ENCODE measurements at regions not wholly inside any gene's neighbourhood (a gene's known extent, or its start where the extent isn't known, plus 50 kb on each side); places are given as distances from the start of the nearest gene placed in this dataset.

DNA sequence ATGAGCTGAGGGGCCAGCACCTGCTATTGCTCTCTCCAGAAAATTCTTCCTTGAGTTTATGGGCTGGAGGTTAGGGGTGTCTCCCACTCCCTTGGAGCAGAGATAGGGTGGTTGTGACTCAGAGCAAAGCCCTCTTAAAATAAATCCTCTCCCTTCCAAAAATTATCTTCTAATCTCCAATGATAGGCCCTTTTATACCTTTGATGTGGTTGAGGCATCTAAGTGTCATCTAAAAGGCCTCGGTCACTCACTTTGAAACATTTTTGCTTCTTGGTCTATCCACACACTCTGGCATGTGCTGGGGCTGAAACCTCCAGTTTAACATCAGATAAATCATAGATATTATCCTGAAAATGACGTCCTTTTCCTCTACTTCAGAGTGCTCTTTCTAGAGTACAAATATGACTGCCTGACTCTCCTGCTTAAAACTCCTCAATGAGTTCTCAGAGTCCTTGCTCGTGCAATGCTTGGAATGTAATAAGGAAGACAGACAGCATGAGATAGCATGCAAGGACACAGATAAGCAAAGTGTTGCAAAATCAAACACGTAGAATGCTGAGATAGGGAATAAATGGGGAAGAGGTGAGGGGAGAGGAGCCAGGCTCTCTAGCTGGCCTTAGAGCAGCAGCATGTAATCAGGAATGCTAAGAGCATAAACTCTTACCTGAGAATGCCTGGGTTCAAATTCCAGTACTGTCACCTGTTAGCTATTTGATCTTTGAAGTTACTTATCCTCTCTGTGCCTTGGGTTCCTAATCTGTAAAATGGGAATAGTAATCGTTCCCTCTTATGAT lies 374.1 kb upstream of the CITED2 start:
- TF ChIP-seq, protein P1, sequence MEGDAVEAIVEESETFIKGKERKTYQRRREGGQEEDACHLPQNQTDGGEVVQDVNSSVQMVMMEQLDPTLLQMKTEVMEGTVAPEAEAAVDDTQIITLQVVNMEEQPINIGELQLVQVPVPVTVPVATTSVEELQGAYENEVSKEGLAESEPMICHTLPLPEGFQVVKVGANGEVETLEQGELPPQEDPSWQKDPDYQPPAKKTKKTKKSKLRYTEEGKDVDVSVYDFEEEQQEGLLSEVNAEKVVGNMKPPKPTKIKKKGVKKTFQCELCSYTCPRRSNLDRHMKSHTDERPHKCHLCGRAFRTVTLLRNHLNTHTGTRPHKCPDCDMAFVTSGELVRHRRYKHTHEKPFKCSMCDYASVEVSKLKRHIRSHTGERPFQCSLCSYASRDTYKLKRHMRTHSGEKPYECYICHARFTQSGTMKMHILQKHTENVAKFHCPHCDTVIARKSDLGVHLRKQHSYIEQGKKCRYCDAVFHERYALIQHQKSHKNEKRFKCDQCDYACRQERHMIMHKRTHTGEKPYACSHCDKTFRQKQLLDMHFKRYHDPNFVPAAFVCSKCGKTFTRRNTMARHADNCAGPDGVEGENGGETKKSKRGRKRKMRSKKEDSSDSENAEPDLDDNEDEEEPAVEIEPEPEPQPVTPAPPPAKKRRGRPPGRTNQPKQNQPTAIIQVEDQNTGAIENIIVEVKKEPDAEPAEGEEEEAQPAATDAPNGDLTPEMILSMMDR (IDR thresholded peaks at IDR 0.05), result no peak
- no peak for DNase-seq
- Mint-ChIP-seq H3K27ac (peak overlapping the region; percentile 66), H3K4me1 (ENCODE audit: low read depth) (peaks cover 93% of the 10 kb centered on the region), H3K36me3 (ENCODE audit: low read depth) (peaks cover 16% of the 10 kb centered on the region; the same call in 1 of the 2 replicates), H3K27me3 (ENCODE audit: insufficient read depth) (no peaks in the 10 kb centered on the region), H3K9me3 (no peaks in the 10 kb centered on the region), H3K4me3 (no peak overlapping the region)

DNA sequence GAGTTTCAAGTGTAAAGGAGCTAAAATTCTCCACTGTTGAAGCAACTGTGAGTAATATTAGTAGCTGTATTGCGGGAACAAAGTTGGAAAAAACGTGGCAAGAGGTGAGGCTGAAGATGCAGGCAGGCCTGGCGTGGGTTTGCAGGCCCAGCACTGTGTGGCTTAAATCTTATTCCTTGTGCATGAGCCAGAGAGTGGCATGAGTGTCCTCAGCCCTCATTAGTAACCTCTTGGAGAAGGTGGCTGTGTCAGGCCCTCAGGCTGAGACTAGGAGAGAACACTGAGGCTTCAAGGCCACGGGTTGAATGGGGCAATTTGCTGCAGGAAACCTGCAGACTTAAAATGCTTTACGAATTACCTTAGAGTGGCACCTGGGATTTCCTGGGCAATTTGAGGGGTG lies 372.7 kb upstream of the CITED2 start:
- no peaks in the 10 kb centered on the region for H3K9me3 Mint-ChIP-seq
- peaks cover 20% of the 10 kb centered on the region for H3K36me3 Mint-ChIP-seq (ENCODE audit: low read depth)
- H3K27me3 Mint-ChIP-seq (ENCODE audit: insufficient read depth), result no peaks in the 10 kb centered on the region
- no peak overlapping the region for H3K4me3 Mint-ChIP-seq
- TF ChIP-seq, protein P1 (IDR thresholded peaks at IDR 0.05), result no peak
- no peak for DNase-seq
- H3K4me1 Mint-ChIP-seq (ENCODE audit: low read depth), result peaks cover 93% of the 10 kb centered on the region
- no peak overlapping the region for H3K27ac Mint-ChIP-seq

DNA sequence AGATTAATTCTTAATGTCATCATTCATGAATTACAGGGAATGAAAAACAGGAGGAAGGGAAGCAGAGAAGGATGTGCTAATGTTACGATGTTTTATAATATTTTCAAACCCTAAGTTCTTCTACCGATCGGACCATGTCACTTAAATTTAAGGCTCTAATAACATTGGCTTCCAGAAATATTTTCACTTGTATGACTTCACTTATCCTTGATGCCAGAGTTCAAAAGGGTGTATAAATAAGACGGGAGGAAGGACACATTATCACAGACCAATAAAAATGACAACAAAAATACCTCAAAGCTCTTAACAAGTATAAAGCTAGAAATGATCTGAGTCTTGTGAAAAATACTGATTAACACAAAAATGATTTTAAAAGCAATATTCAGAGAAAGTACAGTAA lies 370.4 kb upstream of the CITED2 start:
- peaks cover 21% of the 10 kb centered on the region for H3K36me3 Mint-ChIP-seq (ENCODE audit: low read depth)
- peaks cover 81% of the 10 kb centered on the region for H3K4me1 Mint-ChIP-seq (ENCODE audit: low read depth)
- H3K4me3 Mint-ChIP-seq, result peak overlapping the region; percentile 55
- H3K27ac Mint-ChIP-seq, result peak overlapping the region; percentile 81
- no peaks in the 10 kb centered on the region for H3K9me3 Mint-ChIP-seq
- no peak for DNase-seq
- H3K27me3 Mint-ChIP-seq (ENCODE audit: insufficient read depth), result no peaks in the 10 kb centered on the region
- TF ChIP-seq, protein P1 (IDR thresholded peaks at IDR 0.05), result no peak

DNA sequence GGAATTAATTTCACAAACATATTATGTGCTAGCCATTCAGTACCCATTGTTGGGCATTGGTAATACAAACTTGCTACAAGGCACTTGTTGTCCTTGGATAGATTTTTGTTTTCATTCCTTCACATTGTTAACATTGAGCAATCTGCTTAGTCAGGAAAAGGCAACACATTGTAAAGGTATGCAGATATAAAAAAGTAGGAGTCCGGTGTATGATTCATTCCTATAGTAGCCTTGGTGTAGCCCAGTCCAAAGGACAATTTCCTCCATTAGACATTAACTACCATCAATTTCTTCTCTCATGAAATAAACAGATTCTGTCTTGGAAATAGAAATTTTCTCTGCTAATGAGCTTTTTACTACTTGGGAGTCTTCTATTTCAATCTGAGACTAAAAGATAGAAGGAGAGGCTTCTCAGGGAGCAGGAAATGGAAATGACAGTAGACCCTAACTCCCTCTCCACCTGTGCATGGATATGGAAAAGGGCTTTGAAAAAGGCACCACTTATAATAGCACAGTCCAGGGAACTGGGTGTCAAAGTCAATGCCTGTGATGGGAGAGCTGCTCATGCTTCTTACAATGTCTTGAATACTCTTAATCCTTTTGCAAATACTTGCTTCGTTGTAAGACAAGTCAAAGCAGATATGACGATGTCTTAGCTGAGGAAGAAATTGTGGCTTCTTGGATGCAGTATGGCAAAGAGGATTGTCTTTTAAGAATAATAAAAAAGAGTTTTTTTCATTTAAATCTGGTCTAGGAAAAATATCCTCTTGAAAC lies 369.4 kb upstream of the CITED2 start:
- Mint-ChIP-seq H3K4me3 (no peak overlapping the region), H3K36me3 (ENCODE audit: low read depth) (peaks cover 21% of the 10 kb centered on the region), H3K4me1 (ENCODE audit: low read depth) (peaks cover 77% of the 10 kb centered on the region), H3K9me3 (no peaks in the 10 kb centered on the region), H3K27ac (peak overlapping the region; percentile 81), H3K27me3 (ENCODE audit: insufficient read depth) (no peaks in the 10 kb centered on the region)
- TF ChIP-seq, protein P1 (IDR thresholded peaks at IDR 0.05), result no peak
- DNase-seq, result peak; percentile 95

DNA sequence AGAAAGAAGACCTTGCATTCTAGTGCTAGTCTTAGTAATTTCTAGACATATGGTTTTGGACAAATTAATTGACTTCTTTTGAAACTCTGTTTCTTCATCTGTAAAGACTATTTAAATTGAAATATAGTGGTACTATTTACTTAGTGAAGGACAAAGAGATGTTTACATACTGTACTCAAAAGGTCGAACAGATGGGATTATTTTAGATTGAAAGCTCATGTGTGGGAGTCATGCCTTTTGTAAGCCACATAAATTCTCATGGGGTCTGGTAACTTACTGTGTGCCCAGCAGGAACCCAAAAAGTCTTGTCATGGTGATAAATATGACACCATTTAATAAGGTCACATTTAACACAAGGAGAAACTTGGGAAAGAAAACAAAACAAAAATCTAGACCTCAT lies 368.2 kb upstream of the CITED2 start:
- no peak overlapping the region for H3K4me3 Mint-ChIP-seq
- H3K27me3 Mint-ChIP-seq (ENCODE audit: insufficient read depth), result no peaks in the 10 kb centered on the region

More for the DNA sequence above, 368.2 kb upstream of the CITED2 start:
- Mint-ChIP-seq H3K4me1 (ENCODE audit: low read depth) (peaks cover 67% of the 10 kb centered on the region), H3K36me3 (ENCODE audit: low read depth) (peaks cover 21% of the 10 kb centered on the region), H3K9me3 (no peaks in the 10 kb centered on the region), H3K27ac (peak overlapping the region; percentile 35)
- TF ChIP-seq, protein P1 (IDR thresholded peaks at IDR 0.05), result no peak
- no peak for DNase-seq

Data from HFFc6 (cell line).